Thyroid gland (tissue), 4 donors: ENCODE measurements at regions not wholly inside any gene's neighbourhood (a gene's known extent, or its start where the extent isn't known, plus 50 kb on each side); places are given as distances from the start of the nearest gene placed in this dataset.

Experiments
- CTCF ChIP-seq, 6 experiments: fragments of 200-600 bp in 3 of 6; fragments of 450-650 bp in 3 of 6; sonication (generic) in 3 of 6; IDR thresholded peaks; one replicate each; pipeline ENCODE4 v1.5.1; 2016 to 2019; ENCODE audit warnings: antibody characterized with exemption in 6 of 6, mild to moderate bottlenecking in 2 of 6, inconsistent platforms in 1 of 6, moderate library complexity in 1 of 6
- POLR2A ChIP-seq, 2 donors: fragments of 450-650 bp; IDR thresholded peaks; one replicate each; pipeline ENCODE4 v1.6.1; 2017; ENCODE audit warnings: antibody characterized with exemption in 2 of 2, mild to moderate bottlenecking in 2 of 2, moderate library complexity in 1 of 2

- TF ChIP-seq CTCF (IDR thresholded peaks at IDR 0.05), result no peak
- no peak for TF ChIP-seq POLR2A (IDR thresholded peaks at IDR 0.05)
Observed at GRCh38 chr14:100469632-100470522, 117.3 kb downstream of the BEGAIN start.
